Bronchial epithelial cell (primary cell): ENCODE measurements at regions not wholly inside any gene's neighbourhood (a gene's known extent, or its start where the extent isn't known, plus 50 kb on each side); places are given as distances from the start of the nearest gene placed in this dataset.

Experiments
- DNase-seq: peaks from one replicate; pipeline ENCODE4 v3.0.0-alpha.2; 2010; ENCODE audit warnings: low read depth
- FAIRE-seq: peaks from 2 replicates; lab custom pipeline; 2011; peaks lifted over from hg19 to GRCh38; lab: Jason Lieb, UNC
- H3K27me3 ChIP-seq: 2 replicates; pipeline ENCODE4 v1.5.1; 2011; ENCODE audit warnings: low read length; ENCODE audit not compliant: control insufficient read depth, insufficient read depth
- H3K36me3 ChIP-seq: 2 replicates; pipeline ENCODE4 v1.5.1; 2011; ENCODE audit warnings: low read length; ENCODE audit not compliant: control insufficient read depth, insufficient read depth
- H3K4me3 ChIP-seq: 2 replicates; pipeline ENCODE4 v1.5.1; 2011; ENCODE audit warnings: mild to moderate bottlenecking, low read depth, low read length, control low read depth
- CTCF ChIP-seq: IDR thresholded peaks from 2 replicates; pipeline ENCODE4 v1.5.1; 2011; ENCODE audit warnings: mild to moderate bottlenecking, moderate library complexity, low read length, control low read depth, inconsistent platforms; ENCODE audit not compliant: insufficient read depth, severe bottlenecking

GRCh38 chr2:180419212-180419611, 412.1 kb upstream of the CWC22 start:
- DNase-seq (no peak), FAIRE-seq (no peak)
- Histone ChIP-seq H3K4me3 (no peak overlapping the region), H3K27me3 (no peaks in the 10 kb centered on the region), H3K36me3 (no peaks in the 10 kb centered on the region)
- no peak for TF ChIP-seq CTCF

- Histone ChIP-seq H3K4me3 (no peak overlapping the region), H3K36me3 (no peaks in the 10 kb centered on the region), H3K27me3 (no peaks in the 10 kb centered on the region)
- TF ChIP-seq CTCF, result no peak
- FAIRE-seq (no peak), DNase-seq (no peak)
Measured at GRCh38 chr2:180416627-180417026, 409.5 kb upstream of the CWC22 start.

- Histone ChIP-seq H3K36me3 (no peaks in the 10 kb centered on the region), H3K4me3 (no peak overlapping the region), H3K27me3 (no peaks in the 10 kb centered on the region)
- DNase-seq (no peak), FAIRE-seq (peak; percentile 43)
- TF ChIP-seq CTCF, result no peak
Measured at GRCh38 chr2:180413336-180413735, 406.2 kb upstream of the CWC22 start.

- H3K27me3 ChIP-seq, result no peaks in the 10 kb centered on the region
- no peak for FAIRE-seq
- no peak for DNase-seq
- TF ChIP-seq CTCF, result no peak
- no peaks in the 10 kb centered on the region for H3K36me3 ChIP-seq
- no peak overlapping the region for H3K4me3 ChIP-seq
Measured at GRCh38 chr2:180412219-180412618, 405.1 kb upstream of the CWC22 start.

GRCh38 chr2:180411661-180412060, 404.6 kb upstream of the CWC22 start:
- no peak for DNase-seq
- FAIRE-seq, result no peak
- Histone ChIP-seq H3K27me3 (no peaks in the 10 kb centered on the region), H3K36me3 (no peaks in the 10 kb centered on the region), H3K4me3 (no peak overlapping the region)
- TF ChIP-seq CTCF, result no peak

- TF ChIP-seq CTCF, result no peak
- Histone ChIP-seq H3K27me3 (no peaks in the 10 kb centered on the region), H3K36me3 (no peaks in the 10 kb centered on the region), H3K4me3 (no peak overlapping the region)
- FAIRE-seq (no peak), DNase-seq (no peak)
Measured at GRCh38 chr2:180406687-180407086, 399.6 kb upstream of the CWC22 start.
